ENCODE measurements at regions not wholly inside any gene's neighbourhood (a gene's known extent, or its start where the extent isn't known, plus 50 kb on each side); places are given as distances from the start of the nearest gene placed in this dataset.
"Not testable (repeated sequence)": the region's sequence is repeated elsewhere in the genome, so short reads cannot be mapped to it uniquely, and the experiment has no call there.

DNA sequence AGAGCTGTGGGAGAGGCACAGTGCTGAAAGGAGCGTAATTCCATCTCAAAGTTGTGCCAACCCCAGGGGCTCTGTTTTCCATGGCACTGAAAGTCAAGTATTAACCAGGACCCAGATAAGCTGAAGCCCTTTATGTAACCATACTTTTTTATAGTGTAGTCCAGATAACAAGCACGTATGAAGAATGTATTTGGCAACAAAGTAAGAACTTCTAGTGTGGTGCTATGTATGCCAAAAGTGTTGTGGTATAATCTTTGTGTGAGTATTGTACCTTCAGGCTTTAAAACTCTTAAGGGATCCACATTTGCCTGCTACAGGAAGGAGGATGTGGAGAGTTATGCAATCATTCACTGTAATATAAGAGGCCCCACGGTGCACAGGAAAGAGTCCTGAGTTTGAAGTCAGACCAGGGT is 129.4 kb downstream of the IBTK start:
- TF ChIP-seq, protein P1, sequence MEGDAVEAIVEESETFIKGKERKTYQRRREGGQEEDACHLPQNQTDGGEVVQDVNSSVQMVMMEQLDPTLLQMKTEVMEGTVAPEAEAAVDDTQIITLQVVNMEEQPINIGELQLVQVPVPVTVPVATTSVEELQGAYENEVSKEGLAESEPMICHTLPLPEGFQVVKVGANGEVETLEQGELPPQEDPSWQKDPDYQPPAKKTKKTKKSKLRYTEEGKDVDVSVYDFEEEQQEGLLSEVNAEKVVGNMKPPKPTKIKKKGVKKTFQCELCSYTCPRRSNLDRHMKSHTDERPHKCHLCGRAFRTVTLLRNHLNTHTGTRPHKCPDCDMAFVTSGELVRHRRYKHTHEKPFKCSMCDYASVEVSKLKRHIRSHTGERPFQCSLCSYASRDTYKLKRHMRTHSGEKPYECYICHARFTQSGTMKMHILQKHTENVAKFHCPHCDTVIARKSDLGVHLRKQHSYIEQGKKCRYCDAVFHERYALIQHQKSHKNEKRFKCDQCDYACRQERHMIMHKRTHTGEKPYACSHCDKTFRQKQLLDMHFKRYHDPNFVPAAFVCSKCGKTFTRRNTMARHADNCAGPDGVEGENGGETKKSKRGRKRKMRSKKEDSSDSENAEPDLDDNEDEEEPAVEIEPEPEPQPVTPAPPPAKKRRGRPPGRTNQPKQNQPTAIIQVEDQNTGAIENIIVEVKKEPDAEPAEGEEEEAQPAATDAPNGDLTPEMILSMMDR (IDR thresholded peaks at IDR 0.05) = no peak
- Histone ChIP-seq H3K4me1 (no peaks in the 10 kb centered on the region), H3K9me3 (no peaks in the 10 kb centered on the region), H3K4me3 (no peak overlapping the region), H3K27ac (no peak overlapping the region), H3K36me3 (no peaks in the 10 kb centered on the region), H3K27me3 (no peaks in the 10 kb centered on the region)
- intact Hi-C loops (cut with DNase I; ENCODE audit: low total_unique reads) = no loop called here
- DNase-seq = no peak

DNA sequence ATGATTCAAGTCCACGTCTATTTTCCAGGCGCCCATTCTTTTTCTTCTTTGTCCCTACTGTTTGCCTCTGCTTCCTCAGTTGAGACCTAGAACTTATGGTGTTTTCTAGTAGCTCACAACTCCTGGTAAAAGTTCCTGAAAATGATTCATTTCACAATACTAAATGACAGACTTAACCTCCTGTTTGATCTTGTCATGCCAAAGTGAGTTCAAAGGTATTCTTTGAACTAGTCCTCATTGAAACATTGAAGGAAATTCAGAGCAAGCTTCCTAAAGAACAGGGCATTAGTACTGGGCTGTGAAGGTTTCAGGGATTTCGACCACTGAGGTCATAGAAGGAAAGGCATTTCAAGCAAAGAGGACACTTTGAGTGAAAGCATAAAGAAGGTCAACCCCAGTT is 132.8 kb downstream of the IBTK start:
- TF ChIP-seq, protein P1 (IDR thresholded peaks at IDR 0.05) = no peak
- no peaks in the 10 kb centered on the region for H3K9me3 ChIP-seq
- DNase-seq = no peak
- H3K36me3 ChIP-seq = no peaks in the 10 kb centered on the region
- no peaks in the 10 kb centered on the region for H3K4me1 ChIP-seq
- intact Hi-C loops (cut with DNase I; ENCODE audit: low total_unique reads) = no loop called here
- H3K4me3 ChIP-seq = no peak overlapping the region
- H3K27ac ChIP-seq = no peak overlapping the region
- H3K27me3 ChIP-seq = no peaks in the 10 kb centered on the region

DNA sequence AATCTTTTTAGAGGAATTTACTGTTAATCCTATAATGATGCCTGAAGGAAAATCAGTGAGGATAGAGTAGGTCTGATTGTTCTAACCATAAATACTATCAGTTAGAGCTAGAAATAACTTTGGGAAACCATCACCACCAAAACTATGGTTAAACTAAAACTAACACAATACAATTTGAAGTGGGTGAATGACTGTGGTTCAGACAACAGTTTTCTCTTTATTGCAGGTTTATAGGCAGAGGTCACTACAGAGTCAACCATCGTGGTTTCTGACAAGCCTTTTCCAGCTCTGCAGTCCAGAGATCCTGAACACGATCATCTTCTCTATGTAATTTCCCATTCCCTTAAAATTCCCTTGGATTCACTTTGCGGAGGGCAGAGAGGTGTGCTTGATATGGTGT is 134.3 kb downstream of the IBTK start:
- Histone ChIP-seq H3K36me3 (no peaks in the 10 kb centered on the region), H3K9me3 (no peaks in the 10 kb centered on the region), H3K4me1 (no peaks in the 10 kb centered on the region), H3K4me3 (no peak overlapping the region), H3K27ac (no peak overlapping the region), H3K27me3 (no peaks in the 10 kb centered on the region)
- TF ChIP-seq, protein P1 (IDR thresholded peaks at IDR 0.05) = no peak
- DNase-seq = no peak
- intact Hi-C loops (cut with DNase I; ENCODE audit: low total_unique reads) = no loop called here

DNA sequence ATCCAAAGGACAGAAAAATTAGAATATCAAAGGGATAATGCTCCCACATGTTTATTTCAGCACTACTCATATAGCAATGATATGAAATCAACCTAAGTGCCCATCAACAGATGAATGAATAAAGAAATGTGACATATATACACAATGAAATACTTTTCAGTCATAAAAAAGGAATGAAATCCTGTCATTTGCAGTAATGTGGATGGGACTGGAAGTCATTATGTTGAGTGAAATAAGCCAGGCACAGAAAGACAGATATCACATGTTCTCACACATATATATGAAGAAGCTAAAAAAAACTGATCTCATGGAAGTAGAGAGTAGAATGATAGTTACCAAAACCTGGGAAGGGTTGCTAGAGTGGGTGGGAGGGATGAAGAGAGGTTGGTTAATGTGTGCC is 135.7 kb downstream of the IBTK start:
- no peaks in the 10 kb centered on the region for H3K36me3 ChIP-seq
- DNase-seq = no peak
- H3K27ac ChIP-seq = no peak overlapping the region
- TF ChIP-seq, protein P1 (IDR thresholded peaks at IDR 0.05) = no peak
- no peaks in the 10 kb centered on the region for H3K9me3 ChIP-seq
- intact Hi-C loops (cut with DNase I; ENCODE audit: low total_unique reads) = no loop called here
- no peak overlapping the region for H3K4me3 ChIP-seq
- no peaks in the 10 kb centered on the region for H3K4me1 ChIP-seq
- no peaks in the 10 kb centered on the region for H3K27me3 ChIP-seq

DNA sequence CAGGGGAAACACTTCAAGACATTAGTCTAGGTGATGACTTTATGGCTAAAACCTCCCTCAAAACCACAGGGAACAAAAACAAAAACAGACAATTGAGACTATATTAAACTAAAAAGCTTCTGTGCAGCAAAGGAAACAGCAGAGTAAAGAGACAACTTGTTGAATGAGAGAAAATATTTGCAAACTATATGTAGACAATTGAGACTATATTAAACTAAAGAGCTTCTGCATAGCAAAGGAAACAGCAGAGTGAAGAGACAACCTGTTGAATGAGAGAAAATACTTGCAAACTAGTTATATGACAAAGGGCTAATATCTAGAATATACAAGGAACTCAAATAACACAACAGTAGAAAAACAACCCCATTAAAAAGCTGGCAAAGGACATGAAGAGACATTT is 136.4 kb downstream of the IBTK start:
- Histone ChIP-seq H3K4me3 (no peak overlapping the region), H3K36me3 (no peaks in the 10 kb centered on the region), H3K4me1 (no peaks in the 10 kb centered on the region), H3K27ac (no peak overlapping the region), H3K27me3 (no peaks in the 10 kb centered on the region), H3K9me3 (no peaks in the 10 kb centered on the region)
- intact Hi-C loops (cut with DNase I; ENCODE audit: low total_unique reads) = no loop called here
- no peak for DNase-seq
- TF ChIP-seq, protein P1 (IDR thresholded peaks at IDR 0.05) = no peak

DNA sequence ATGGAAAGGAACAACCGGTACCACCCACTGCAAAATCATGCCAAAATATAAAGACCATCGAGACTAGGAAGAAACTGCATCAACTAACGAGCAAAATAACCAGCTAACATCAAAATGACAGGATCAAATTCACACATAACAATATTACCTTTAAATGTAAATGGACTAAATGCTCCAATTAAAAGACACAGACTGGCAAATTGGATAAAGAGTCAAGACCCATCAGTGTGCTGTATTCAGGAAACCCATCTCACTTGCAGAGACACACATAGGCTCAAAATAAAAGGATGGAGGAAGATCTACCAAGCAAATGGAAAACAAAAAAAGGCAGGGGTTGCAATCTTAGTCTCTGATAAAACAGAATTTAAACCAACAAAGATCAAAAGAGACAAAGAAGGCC is 144.4 kb downstream of the IBTK start:
- H3K36me3 ChIP-seq; DNase-seq; H3K4me3 ChIP-seq; H3K9me3 ChIP-seq; H3K27me3 ChIP-seq; H3K27ac ChIP-seq; H3K4me1 ChIP-seq; intact Hi-C loops (cut with DNase I; ENCODE audit: low total_unique reads): not testable (repeated sequence)

DNA sequence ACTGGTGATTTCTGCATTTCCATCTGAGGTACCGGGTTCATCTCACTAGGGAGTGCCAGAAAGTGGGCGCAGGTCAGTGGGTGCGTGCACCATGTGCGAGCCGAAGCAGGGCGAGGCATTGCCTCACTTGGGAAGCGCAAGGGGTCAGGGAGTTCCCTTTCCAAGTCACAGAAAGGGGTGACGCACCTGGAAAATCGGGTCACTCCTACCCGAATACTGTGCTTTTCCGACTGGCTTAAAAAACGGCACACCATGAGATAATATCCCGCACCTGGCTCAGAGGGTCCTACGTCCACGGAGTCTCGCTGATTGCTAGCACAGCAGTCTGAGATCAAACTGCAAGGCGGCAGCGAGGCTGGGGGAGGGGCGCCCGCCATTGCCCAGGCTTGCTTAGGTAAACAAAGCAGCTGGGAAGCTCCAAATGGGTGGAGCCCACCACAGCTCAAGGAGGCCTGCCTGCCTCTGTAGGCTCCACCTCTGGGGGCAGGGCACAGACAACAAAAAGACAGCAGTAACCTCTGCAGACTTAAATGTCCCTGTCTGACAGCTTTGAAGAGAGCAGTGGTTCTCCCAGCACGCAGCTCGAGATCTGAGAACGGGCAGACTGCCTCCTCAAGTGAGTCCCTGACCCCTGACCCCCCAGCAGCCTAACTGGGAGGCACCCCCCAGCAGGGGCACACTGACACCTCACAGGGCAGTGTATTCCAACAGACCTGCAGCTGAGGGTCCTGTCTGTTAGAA is 146.0 kb downstream of the IBTK start:
- intact Hi-C loops (cut with DNase I; ENCODE audit: low total_unique reads); H3K27me3 ChIP-seq; DNase-seq; H3K4me3 ChIP-seq; H3K27ac ChIP-seq; H3K9me3 ChIP-seq; H3K36me3 ChIP-seq; H3K4me1 ChIP-seq: not testable (repeated sequence)

DNA sequence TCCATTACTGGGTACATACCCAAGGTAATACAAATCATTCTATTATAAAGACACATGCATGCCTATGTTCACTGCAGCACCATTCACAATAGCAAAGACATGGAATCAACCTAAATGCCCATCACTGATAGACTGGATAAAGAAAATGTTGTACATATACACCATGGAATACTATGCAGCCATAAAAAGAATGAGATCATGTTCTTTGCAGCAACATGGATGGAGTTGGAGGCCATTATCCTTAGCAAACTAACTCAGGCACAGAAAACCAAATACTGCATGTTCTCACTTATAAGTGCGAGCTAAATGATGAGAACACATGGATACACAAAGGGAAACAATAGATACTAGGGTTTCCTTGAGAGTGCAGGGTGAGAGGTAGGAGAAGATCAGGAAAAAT is 146.8 kb downstream of the IBTK start:
- H3K27me3 ChIP-seq; H3K9me3 ChIP-seq; DNase-seq; intact Hi-C loops (cut with DNase I; ENCODE audit: low total_unique reads); H3K4me1 ChIP-seq; H3K36me3 ChIP-seq; H3K27ac ChIP-seq; H3K4me3 ChIP-seq: not testable (repeated sequence)

All from tibial artery (tissue), 4 donors.